ENCODE measurements at regions not wholly inside any gene's neighbourhood (a gene's known extent, or its start where the extent isn't known, plus 50 kb on each side); places are given as distances from the start of the nearest gene placed in this dataset.

DNA sequence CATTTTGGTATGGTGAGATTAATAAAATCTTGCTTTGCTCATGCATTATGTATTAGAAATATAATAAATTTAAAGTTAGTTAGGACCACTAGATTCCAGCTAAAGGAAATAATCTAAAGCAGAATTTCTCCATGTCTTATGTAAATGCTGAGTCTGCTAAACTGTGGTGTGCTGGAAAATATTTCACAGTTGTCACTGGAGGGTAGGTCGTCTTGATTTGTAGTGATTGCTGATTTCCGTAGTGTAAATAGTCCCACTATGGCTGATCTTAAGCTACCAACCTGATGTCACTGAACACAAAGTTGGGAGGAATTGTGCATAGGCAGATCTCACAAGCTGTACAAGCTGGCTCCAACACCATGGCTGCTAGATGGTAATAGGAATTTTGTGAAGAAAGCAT, 133.4 kb upstream of the NR3C2 start:
- TF ChIP-seq ZFP3 (CRISPR knock-in tag; IDR thresholded peaks at IDR 0.05) (no peak), SNAI2 (CRISPR knock-in tag; IDR thresholded peaks at IDR 0.05) (no peak), ARNTL (CRISPR knock-in tag; IDR thresholded peaks at IDR 0.05; ENCODE audit: borderline replicate concordance, low read depth) (no peak), ISL1 (CRISPR knock-in tag; IDR thresholded peaks at IDR 0.05) (no peak)
- TF ChIP-seq, protein P1, sequence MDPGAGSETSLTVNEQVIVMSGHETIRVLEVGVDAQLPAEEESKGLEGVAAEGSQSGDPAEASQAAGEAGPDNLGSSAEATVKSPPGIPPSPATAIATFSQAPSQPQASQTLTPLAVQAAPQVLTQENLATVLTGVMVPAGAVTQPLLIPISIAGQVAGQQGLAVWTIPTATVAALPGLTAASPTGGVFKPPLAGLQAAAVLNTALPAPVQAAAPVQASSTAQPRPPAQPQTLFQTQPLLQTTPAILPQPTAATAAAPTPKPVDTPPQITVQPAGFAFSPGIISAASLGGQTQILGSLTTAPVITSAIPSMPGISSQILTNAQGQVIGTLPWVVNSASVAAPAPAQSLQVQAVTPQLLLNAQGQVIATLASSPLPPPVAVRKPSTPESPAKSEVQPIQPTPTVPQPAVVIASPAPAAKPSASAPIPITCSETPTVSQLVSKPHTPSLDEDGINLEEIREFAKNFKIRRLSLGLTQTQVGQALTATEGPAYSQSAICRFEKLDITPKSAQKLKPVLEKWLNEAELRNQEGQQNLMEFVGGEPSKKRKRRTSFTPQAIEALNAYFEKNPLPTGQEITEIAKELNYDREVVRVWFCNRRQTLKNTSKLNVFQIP (CRISPR knock-in tag; IDR thresholded peaks at IDR 0.05; ENCODE audit: borderline replicate concordance, low read depth) = no peak
